Testis (tissue), 2 donors: ENCODE measurements at regions not wholly inside any gene's neighbourhood (a gene's known extent, or its start where the extent isn't known, plus 50 kb on each side); places are given as distances from the start of the nearest gene placed in this dataset.
A peak's percentile ranks its signal among the peaks of the same experiment; 100 is the strongest.

Source experiments
- DNase-seq: peaks from one replicate; pipeline ENCODE4 v3.0.0-alpha.2; 2019
- H3K27ac ChIP-seq, 2 donors: fragments of 200-600 bp; sonication (generic); one replicate each; pipeline ENCODE4 v1.5.1; 2019
- H3K27me3 ChIP-seq: fragments of 200-600 bp; sonication (generic); one replicate; pipeline ENCODE4 v1.5.1; 2019
- H3K36me3 ChIP-seq: fragments of 200-600 bp; sonication (generic); one replicate; pipeline ENCODE4 v1.5.1; 2017; ENCODE audit warnings: low read depth; ENCODE audit errors: missing control alignments
- H3K4me1 ChIP-seq: fragments of 200-600 bp; sonication (generic); one replicate; pipeline ENCODE4 v1.5.1; 2019
- H3K4me3 ChIP-seq, 2 donors: fragments of 200-600 bp; sonication (generic); one replicate each; pipeline ENCODE4 v1.5.1; 2017 to 2019
- H3K9me3 ChIP-seq: fragments of 200-600 bp; sonication (generic); one replicate; pipeline ENCODE4 v1.5.1; 2017
- POLR2A ChIP-seq: fragments of 450-650 bp; IDR thresholded peaks from one replicate; pipeline ENCODE4 v1.6.1; 2017; ENCODE audit warnings: antibody characterized with exemption, mild to moderate bottlenecking, moderate library complexity
- WGBS, 2 donors: methylation state at CpG; one replicate each; pipeline ENCODE4 v1.1.5; 2018; 5-methylcytosine and 5-hydroxymethylcytosine counted together
- intact Hi-C: fragments of 100-400 bp; cut with DNase I; formaldehyde crosslinking; loops from one replicate; pipeline ENCODE4 v1.15.1; 2023; ENCODE audit warnings: low total_unique reads
- TF ChIP-seq, protein P1 (sequence below), 3 experiments: fragments of 450-650 bp in 2 of 3; fragments of 200-600 bp in 1 of 3; sonication (generic) in 1 of 3; IDR thresholded peaks; one replicate each; pipeline ENCODE4 v1.5.1; 2016 to 2019; ENCODE audit warnings: antibody characterized with exemption in 3 of 3, mild to moderate bottlenecking in 2 of 3, moderate library complexity in 1 of 3

- TF ChIP-seq, protein P1, sequence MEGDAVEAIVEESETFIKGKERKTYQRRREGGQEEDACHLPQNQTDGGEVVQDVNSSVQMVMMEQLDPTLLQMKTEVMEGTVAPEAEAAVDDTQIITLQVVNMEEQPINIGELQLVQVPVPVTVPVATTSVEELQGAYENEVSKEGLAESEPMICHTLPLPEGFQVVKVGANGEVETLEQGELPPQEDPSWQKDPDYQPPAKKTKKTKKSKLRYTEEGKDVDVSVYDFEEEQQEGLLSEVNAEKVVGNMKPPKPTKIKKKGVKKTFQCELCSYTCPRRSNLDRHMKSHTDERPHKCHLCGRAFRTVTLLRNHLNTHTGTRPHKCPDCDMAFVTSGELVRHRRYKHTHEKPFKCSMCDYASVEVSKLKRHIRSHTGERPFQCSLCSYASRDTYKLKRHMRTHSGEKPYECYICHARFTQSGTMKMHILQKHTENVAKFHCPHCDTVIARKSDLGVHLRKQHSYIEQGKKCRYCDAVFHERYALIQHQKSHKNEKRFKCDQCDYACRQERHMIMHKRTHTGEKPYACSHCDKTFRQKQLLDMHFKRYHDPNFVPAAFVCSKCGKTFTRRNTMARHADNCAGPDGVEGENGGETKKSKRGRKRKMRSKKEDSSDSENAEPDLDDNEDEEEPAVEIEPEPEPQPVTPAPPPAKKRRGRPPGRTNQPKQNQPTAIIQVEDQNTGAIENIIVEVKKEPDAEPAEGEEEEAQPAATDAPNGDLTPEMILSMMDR (IDR thresholded peaks at IDR 0.05), result no peak
- no peak for TF ChIP-seq POLR2A
- no peak overlapping the region for H3K4me3 ChIP-seq
- no peaks in the 10 kb centered on the region for H3K27me3 ChIP-seq
- H3K27ac ChIP-seq, result peak overlapping the region in 1 of 2 donors; percentile 10
- intact Hi-C loops, result no loop called here
- no peaks in the 10 kb centered on the region for H3K9me3 ChIP-seq
- H3K36me3 ChIP-seq, result no peaks in the 10 kb centered on the region
- no peak for DNase-seq
- peaks cover 28% of the 10 kb centered on the region for H3K4me1 ChIP-seq
Observed at GRCh38 chr3:64895991-64896895, 208.4 kb upstream of the ADAMTS9 start.

- intact Hi-C loops, result no loop called here
- peaks cover 27% of the 10 kb centered on the region for H3K4me1 ChIP-seq
- TF ChIP-seq, protein P1 (IDR thresholded peaks at IDR 0.05), result no peak
- TF ChIP-seq POLR2A, result no peak
- H3K27me3 ChIP-seq, result no peaks in the 10 kb centered on the region
- peak overlapping the region in 1 of 2 donors; percentile 10 for H3K27ac ChIP-seq
- H3K36me3 ChIP-seq, result no peaks in the 10 kb centered on the region
- WGBS, 2 donors, result 38 to 43% methylated on average over 6 of the region's 6 CpGs
- no peak for DNase-seq
- H3K9me3 ChIP-seq, result no peaks in the 10 kb centered on the region
- H3K4me3 ChIP-seq, result no peak overlapping the region
Observed at GRCh38 chr3:64895106-64895990, 207.5 kb upstream of the ADAMTS9 start.

- no peak overlapping the region for H3K4me3 ChIP-seq
- H3K27me3 ChIP-seq, result no peaks in the 10 kb centered on the region
- no peak overlapping the region for H3K27ac ChIP-seq
- TF ChIP-seq, protein P1 (IDR thresholded peaks at IDR 0.05), result no peak
- no peak for TF ChIP-seq POLR2A
- H3K36me3 ChIP-seq, result no peaks in the 10 kb centered on the region
- intact Hi-C loops, result no loop called here
- 58 to 85% methylated on average over 5 of the region's 5 CpGs for WGBS, 2 donors
- DNase-seq, result no peak
- H3K9me3 ChIP-seq, result no peaks in the 10 kb centered on the region
- H3K4me1 ChIP-seq, result peaks cover 28% of the 10 kb centered on the region
Observed at GRCh38 chr3:64894006-64894405, 206.2 kb upstream of the ADAMTS9 start.

GRCh38 chr3:64892671-64893309 lies 205.0 kb upstream of the ADAMTS9 start:
- 69 to 83% methylated on average over 5 of the region's 5 CpGs for WGBS, 2 donors
- DNase-seq, result peak; percentile 41

More at GRCh38 chr3:64892671-64893309, 205.0 kb upstream of the ADAMTS9 start:
- H3K27me3 ChIP-seq, result no peaks in the 10 kb centered on the region
- no peak overlapping the region for H3K4me3 ChIP-seq
- intact Hi-C loops, result no loop called here
- H3K9me3 ChIP-seq, result no peaks in the 10 kb centered on the region
- TF ChIP-seq, protein P1 (IDR thresholded peaks at IDR 0.05), result no peak
- TF ChIP-seq POLR2A, result no peak
- peaks cover 28% of the 10 kb centered on the region for H3K4me1 ChIP-seq
- no peak overlapping the region for H3K27ac ChIP-seq
- no peaks in the 10 kb centered on the region for H3K36me3 ChIP-seq
